HG03469 (cell line): ENCODE measurements at regions not wholly inside any gene's neighbourhood (a gene's known extent, or its start where the extent isn't known, plus 50 kb on each side); places are given as distances from the start of the nearest gene placed in this dataset.
"Not testable (repeated sequence)": the region's sequence is repeated elsewhere in the genome, so short reads cannot be mapped to it uniquely, and the experiment has no call there.

Experiments used
- ATAC-seq: cut with Tn5 transposase; IDR thresholded peaks from one replicate; pipeline ENCODE4 v1.9.1; 2021; ENCODE audit warnings: mild to moderate bottlenecking, moderate library complexity, moderate number of reproducible peaks; ENCODE audit not compliant: unreplicated experiment

DNA sequence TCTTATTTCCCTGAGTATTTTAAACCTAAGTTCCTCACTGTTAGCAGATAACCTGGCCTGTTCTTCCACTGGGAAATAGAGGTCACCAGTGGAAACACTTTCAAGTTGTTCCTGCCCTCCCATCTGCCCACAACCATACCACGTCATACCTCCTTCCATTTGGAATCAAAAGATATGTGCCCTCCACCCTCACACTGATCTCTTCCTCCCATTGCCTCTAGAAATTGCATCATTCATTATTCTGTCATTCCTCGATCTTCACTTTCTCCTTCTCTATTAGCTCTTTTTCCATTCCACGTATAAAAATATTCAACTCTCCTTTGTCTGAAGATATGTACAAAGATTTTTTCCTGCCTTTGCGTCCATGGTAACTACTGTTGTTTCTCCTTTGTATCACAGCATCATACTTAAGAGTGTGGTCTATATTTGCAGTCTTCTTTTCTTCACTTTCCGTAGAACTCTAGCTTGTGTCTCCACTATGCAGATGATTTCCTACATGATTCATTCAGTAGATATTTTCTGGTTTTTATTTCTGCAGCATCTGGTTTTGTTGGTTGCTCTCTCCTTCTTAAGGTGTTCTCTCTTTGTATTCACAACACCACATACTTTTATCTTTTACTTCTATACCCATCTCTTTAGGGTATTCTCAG lies 312.3 kb downstream of the REEP3 start:
- ATAC-seq, result no peak

DNA sequence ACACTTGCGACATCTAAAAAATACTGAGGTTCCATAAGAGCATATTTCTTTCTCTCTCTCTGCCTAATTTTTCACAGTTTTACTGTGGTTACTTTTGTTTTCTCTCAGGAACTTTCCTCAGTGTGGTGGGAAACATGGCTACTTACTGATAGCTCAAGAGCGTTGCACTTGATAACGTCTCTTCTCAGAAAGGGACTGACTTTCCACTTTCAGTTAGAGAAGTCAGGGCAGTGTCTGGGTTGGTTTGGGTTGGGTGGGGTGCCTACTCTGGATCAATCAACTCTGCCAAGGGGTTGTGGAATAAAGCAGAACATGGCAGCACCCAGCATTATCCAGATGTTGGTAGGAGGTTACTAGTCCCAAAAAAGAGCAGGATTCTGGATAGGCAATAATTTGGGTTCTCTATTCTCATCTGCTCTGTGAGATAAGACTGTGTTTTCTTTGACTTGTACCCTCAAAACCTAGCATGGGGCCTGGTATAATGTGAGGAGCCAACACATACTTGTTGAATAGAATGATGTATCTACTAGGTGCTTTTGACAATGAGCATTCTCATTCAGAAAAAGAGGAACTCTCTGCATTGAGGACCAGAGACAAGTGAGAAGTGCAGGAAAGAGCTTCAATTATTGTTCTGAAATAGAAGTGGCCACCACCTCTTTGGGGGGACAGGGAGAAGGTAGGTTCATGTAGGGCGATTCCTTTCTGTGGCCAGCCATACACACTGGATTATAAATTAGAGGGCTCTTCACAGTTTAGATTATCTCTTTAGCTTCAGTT lies 315.7 kb downstream of the REEP3 start:
- no peak for ATAC-seq

GRCh38 chr10:63841761-63842160 lies 320.6 kb downstream of the REEP3 start:
- no peak for ATAC-seq

DNA sequence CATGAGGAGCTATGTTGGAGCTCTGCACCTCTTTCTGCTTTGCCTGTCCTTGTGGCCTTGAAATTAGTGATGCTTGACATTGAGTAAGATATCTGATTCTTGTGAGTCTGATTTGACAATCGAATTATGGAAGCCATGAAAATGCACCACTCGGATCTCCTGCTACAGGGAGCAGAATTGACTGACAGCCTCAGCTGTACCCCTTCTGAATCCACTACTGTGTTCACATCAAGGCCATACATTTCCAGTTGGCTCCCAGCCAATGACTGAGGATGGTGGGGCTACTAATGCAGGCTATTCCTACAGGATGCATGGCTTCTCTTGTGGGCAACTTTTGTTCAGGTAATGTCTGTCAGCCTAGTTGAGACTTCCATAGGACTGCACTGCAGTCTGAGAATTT lies 321.9 kb downstream of the REEP3 start:
- no peak for ATAC-seq

DNA sequence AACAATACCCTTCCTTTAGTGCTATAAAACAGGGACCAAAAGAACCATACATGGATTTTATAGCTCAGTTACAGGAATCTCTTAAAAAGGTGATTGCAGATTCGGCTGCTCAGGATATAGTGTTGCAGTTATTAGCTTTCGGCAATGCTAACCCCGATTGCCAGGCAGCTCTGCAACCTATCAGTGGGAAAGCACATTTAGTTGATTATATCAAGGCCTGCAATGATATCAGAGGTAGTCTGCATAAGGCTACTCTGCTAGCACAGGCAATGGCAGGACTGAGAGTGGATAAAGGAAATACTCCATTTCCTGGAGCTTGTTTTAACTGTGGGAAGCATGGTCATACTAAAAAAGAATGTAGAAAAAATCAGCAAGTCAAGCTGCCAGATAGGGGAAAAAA lies 327.7 kb downstream of the REEP3 start:
- not testable (repeated sequence) for ATAC-seq

GRCh38 chr10:63862860-63863259 lies 341.7 kb downstream of the REEP3 start:
- ATAC-seq, result no peak

- no peak for ATAC-seq
Measured at GRCh38 chr10:63865210-63865609, 344.0 kb downstream of the REEP3 start.

DNA sequence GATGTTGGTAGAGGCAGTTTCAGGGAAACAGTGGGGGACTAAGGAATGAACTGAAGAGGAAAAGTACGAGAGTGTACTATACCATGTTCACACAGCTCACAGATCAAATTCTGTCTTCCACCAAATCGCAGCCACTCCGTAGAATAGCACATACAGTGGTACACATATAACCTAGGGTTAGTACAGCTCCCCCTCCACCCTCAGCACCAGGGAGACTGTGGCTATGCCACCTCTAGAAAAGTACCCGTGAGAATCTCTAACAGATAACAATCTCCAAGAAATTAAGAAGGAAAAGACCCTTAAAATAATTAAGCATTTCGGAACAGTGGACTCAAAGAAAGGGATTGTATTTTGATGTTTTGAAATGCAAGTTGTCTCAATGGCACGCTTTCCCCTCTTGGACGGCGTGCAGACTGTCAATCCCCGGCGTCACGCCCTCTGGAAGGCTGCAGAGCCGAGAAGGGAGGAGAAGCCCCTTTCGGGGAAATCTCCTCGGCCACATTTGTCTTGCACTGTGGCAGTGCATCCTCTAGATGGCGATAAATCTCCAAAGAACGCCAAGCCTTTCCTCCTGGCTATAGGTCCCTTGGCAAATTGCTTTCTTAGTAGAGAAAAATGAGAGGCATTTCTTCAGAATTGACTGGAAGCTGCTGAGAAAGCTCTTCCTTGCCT lies 345.0 kb downstream of the REEP3 start:
- peak; percentile 89 for ATAC-seq

GRCh38 chr10:63866747-63867140 lies 345.5 kb downstream of the REEP3 start:
- ATAC-seq, result peak; percentile 40

DNA sequence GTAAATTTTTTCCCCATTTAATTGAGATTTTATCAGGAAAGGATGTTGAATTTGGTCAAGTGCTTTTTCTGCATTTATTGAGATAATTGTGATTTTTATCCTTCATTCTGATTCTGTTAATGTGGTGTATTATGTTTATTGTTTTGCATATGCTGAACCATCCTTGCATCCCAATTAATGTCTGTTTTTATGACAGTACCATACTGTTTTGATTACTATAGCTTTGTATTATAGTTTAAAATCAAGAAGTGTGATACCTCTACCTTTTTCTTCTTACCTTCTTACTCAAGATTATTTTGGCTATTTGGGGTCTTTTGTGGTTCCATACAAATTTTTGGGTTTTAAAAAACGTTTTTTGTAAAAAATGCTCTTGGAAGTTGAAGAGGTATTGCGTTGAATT lies 357.2 kb downstream of the REEP3 start:
- ATAC-seq, result no peak

DNA sequence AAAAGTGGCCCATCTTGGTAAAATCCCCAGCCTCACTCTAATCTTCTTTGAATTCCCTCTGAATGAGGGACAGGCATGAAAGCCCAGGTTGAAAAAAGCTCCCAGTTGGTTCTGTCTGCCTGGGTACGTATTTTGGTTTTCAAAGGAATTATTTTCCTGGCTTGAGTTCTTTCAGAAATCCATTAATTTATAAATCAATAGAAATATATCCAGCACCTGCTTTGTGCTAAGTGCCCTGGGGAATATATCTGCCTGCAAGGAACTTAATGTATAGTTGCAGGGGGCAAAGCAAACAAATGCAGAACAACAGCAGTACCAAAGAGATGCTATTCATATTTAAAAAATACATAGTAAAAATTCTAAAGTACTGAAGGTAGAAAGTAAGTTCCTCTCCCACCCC lies 362.7 kb downstream of the REEP3 start:
- no peak for ATAC-seq

- no peak for ATAC-seq
Measured at GRCh38 chr10:63884426-63884825, 363.2 kb downstream of the REEP3 start.

- no peak for ATAC-seq
Measured at GRCh38 chr10:63885156-63885555, 364.0 kb downstream of the REEP3 start.

DNA sequence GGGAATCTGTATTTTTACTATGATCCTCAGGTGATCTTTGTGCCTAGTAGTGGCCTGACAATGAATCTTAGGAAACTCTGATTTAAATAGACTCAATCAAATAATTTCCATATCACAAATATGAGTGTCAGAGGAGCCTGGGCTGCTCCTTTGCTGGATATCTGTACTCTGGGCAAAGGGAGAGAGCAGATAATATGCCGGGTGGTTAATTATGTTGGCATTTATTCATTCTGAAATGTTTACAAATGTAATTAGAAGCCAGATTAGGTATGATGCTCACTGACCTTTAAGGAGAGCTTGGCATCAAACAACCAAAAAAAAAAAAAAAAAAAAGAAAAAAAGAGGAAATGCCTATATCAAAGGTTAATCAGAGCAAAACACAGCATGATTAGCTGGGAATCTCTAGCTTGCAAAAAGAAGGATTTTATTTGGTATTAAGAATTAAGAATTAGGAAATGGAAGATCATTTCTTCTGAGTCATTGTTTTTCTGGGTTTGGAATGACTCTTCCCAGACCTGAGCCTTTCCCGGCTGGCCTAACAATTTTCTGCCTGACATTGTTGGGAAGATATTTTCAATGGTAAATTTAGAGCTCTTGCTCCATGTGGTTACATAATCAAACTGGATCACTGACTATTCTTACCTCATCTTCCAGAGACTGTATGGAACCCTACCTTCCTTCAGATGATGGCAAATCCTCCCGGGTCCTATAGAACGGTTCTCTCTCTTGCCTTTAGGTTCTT lies 365.3 kb downstream of the REEP3 start:
- no peak for ATAC-seq

- no peak for ATAC-seq
Measured at GRCh38 chr10:63887023-63887589, 365.9 kb downstream of the REEP3 start.

DNA sequence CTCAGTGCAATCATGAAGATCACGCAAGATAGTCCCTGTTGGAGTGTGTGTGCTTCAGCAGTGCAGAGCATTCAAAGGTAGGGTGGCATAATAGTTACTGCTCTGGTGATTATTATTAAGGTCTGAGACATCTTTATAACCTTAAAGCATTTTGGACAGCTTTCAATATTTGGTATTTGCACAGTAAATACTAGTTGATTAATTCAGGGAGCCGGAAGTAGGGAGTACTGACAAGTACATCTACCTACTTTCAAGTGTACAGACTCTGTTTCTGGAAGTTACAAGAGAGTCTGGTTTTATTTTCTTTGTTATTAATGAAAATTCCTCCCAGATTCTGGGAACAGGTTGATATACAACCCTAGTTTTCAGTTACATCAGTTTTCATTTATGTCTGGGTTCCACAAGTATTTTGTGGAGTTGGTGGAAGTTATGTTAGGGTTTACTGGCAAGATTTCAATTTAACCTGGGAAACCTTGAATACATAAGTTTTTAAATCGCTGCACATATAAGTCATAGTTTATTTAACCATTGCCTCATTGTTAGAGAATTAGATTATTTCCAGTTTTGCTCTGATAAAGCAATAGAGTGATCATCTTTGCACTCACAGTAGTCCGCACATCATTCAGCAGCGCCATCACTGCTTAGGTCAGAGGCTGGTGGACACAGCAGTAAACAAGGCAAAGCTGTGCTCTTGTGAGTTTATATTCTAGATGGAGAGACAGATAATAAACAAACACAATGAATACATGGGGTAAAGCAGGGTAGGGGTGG lies 366.6 kb downstream of the REEP3 start:
- ATAC-seq, result no peak

GRCh38 chr10:63889803-63890202 lies 368.6 kb downstream of the REEP3 start:
- ATAC-seq, result no peak

GRCh38 chr10:63896992-63897391 lies 375.8 kb downstream of the REEP3 start:
- ATAC-seq, result no peak

DNA sequence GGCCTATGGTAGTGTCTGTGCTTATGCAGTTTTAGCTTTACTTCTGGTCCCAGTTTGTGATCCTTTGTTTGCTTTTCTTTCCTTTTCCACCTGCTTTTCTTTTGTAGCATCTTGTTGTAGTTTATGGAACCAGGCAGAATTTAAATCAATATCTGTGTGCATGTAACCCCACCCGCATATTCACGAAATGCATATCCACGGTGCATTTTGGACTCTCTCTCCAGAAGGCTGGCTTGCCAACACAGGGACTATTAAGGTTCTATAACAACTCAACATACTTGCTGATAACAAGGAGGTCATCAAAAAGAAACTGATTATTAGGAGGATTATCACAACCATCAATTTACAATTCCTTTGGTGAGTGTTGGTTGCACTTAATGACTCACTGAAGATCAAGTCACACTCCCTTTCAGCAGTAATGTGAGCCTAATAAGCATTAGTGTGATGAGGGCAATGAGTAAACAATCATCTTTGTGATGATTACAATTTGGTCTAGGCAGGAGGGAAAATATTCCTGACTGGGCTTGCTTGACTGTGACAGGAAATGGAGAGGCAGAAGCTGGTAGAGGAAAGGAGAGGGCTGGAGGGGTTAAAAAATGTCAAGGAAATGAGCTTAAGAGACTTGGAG lies 378.6 kb downstream of the REEP3 start:
- ATAC-seq, result no peak

- ATAC-seq, result peak; percentile 58
Measured at GRCh38 chr10:63901228-63901627, 380.0 kb downstream of the REEP3 start.
